H1 (cell line): ENCODE measurements at regions not wholly inside any gene's neighbourhood (a gene's known extent, or its start where the extent isn't known, plus 50 kb on each side); places are given as distances from the start of the nearest gene placed in this dataset.

Experiments used
- CTCF ChIA-PET: fragments of 300-600 bp; sonication (Branson Sonifier 250); formaldehyde crosslinking; loops from one replicate; lab custom pipeline; 2021; ENCODE audit not compliant: partially characterized antibody; lab: Charles Lee
- POLR2A ChIA-PET: fragments of 300-600 bp; sonication (Branson Sonifier 250); formaldehyde crosslinking; loops from one replicate; lab custom pipeline; 2021; ENCODE audit warnings: inconsistent platforms; ENCODE audit not compliant: partially characterized antibody; lab: Charles Lee
- DNase-seq, 2 experiments: peaks; one replicate each; pipeline versions ENCODE4 v3.0.0 to v3.0.0-alpha.2; 2010 to 2022; ENCODE audit warnings: low spot score in 2 of 2, low read depth in 1 of 2, mixed read lengths in 1 of 2
- FAIRE-seq: peaks from 2 replicates; lab custom pipeline; 2011; peaks lifted over from hg19 to GRCh38; lab: Jason Lieb, UNC
- H2AFZ ChIP-seq: 2 replicates; pipeline ENCODE4 v1.8.1; 2012; ENCODE audit warnings: low read length, inconsistent platforms
- H2AK5ac ChIP-seq: 2 replicates; pipeline ENCODE4 v1.6.1; 2013; ENCODE audit warnings: low read depth, low read length
- H2BK120ac ChIP-seq: replicated peaks from 2 replicates; pipeline ENCODE3; 2013; ENCODE audit warnings: low read depth, low read length, inconsistent platforms
- H2BK12ac ChIP-seq: 2 replicates; pipeline ENCODE4 v1.6.1; 2013; ENCODE audit warnings: low read depth, low read length
- H2BK15ac ChIP-seq: 2 replicates; pipeline ENCODE4 v1.6.1; 2013; ENCODE audit warnings: low read length
- H2BK20ac ChIP-seq: 2 replicates; pipeline ENCODE4 v1.6.1; 2013; ENCODE audit warnings: low read length
- H2BK5ac ChIP-seq: 2 replicates; pipeline ENCODE4 v1.6.1; 2013; ENCODE audit warnings: low read depth, low read length
- H3K14ac ChIP-seq: 2 replicates; pipeline ENCODE4 v1.6.1; 2013; ENCODE audit warnings: inconsistent platforms; ENCODE audit not compliant: insufficient read length
- H3K18ac ChIP-seq: 2 replicates; pipeline ENCODE4 v1.6.1; 2013; ENCODE audit warnings: low read length; ENCODE audit errors: extremely low read depth
- H3K23ac ChIP-seq: 2 replicates; pipeline ENCODE4 v1.6.1; 2013; ENCODE audit warnings: inconsistent platforms; ENCODE audit not compliant: insufficient read length
- H3K23me2 ChIP-seq: 2 replicates; pipeline ENCODE4 v1.6.1; 2013; ENCODE audit warnings: low read depth, low read length
- H3K27ac ChIP-seq: 2 replicates; pipeline ENCODE4 v1.6.1; 2011; ENCODE audit warnings: low read depth, low read length, inconsistent platforms
- H3K27me3 ChIP-seq, 4 experiments: replicated peaks in 1 of 4; 1 replicate in 1 of 4; 2 replicates in 3 of 4; pipeline versions ENCODE4 v1.6.1 to v1.8.1; 2011 to 2013; ENCODE audit warnings: low read length in 3 of 4, mild to moderate bottlenecking in 3 of 4, inconsistent platforms in 2 of 4, mixed read lengths in 2 of 4, moderate library complexity in 1 of 4; ENCODE audit not compliant: control insufficient read depth in 3 of 4, insufficient read depth in 3 of 4; ENCODE audit errors: extremely low read depth in 1 of 4
- H3K36me3 ChIP-seq, 4 experiments: 2 replicates each; pipeline versions ENCODE4 v1.6.1 to v1.8.1; 2011 to 2013; ENCODE audit warnings: mild to moderate bottlenecking in 4 of 4, low read length in 3 of 4, moderate library complexity in 2 of 4, control low read depth in 1 of 4, inconsistent platforms in 1 of 4; ENCODE audit not compliant: insufficient read depth in 4 of 4, control insufficient read depth in 2 of 4
- H3K4ac ChIP-seq: replicated peaks from 2 replicates; pipeline ENCODE3; 2013; ENCODE audit warnings: low read length, low read depth, mixed read lengths, inconsistent platforms; ENCODE audit not compliant: insufficient read length
- H3K4me1 ChIP-seq, 4 experiments: replicated peaks in 1 of 4; 1 replicate in 1 of 4; 2 replicates in 3 of 4; pipeline versions ENCODE4 v1.6.1 to v1.8.1; 2011 to 2013; ENCODE audit warnings: low read length in 3 of 4, inconsistent platforms in 2 of 4, mixed read lengths in 1 of 4; ENCODE audit not compliant: insufficient read depth in 4 of 4, control insufficient read depth in 3 of 4
- H3K4me2 ChIP-seq, 2 experiments: 2 replicates each; pipeline versions ENCODE4 v1.6.1 to v1.8.1; 2011 to 2013; ENCODE audit warnings: low read depth in 2 of 2, low read length in 2 of 2, control low read depth in 1 of 2, inconsistent platforms in 1 of 2, mild to moderate bottlenecking in 1 of 2; ENCODE audit not compliant: insufficient read depth in 1 of 2
- H3K4me3 ChIP-seq, 4 experiments: fragments of 200-600, 300-600 bp in 1 of 4; sonication (generic), shearing (Covaris generic), sonication (Bioruptor Twin) in 1 of 4; 2 replicates each; pipeline versions ENCODE4 v1.5.1 to v1.8.1; 2011 to 2016; ENCODE audit warnings: low read length in 4 of 4, low read depth in 3 of 4, control low read depth in 2 of 4, inconsistent platforms in 2 of 4, mild to moderate bottlenecking in 2 of 4, mixed read lengths in 1 of 4, moderate library complexity in 1 of 4; ENCODE audit not compliant: insufficient read depth in 2 of 4; ENCODE audit errors: extremely low read depth in 1 of 4
- H3K56ac ChIP-seq: replicated peaks from 2 replicates; pipeline ENCODE3; 2013; ENCODE audit warnings: low read depth, mild to moderate bottlenecking, mixed read lengths, low read length, inconsistent platforms; ENCODE audit not compliant: insufficient read length
- H3K79me1 ChIP-seq: 2 replicates; pipeline ENCODE4 v1.6.1; 2013; ENCODE audit warnings: low read depth, low read length, control low read depth
- H3K79me2 ChIP-seq, 2 experiments: 2 replicates each; pipeline versions ENCODE4 v1.6.1 to v1.8.1; 2012 to 2013; ENCODE audit warnings: low read length in 2 of 2, mild to moderate bottlenecking in 2 of 2, inconsistent platforms in 1 of 2; ENCODE audit not compliant: insufficient read depth in 2 of 2, control insufficient read depth in 1 of 2
- H3K9ac ChIP-seq, 4 experiments: replicated peaks in 1 of 4; 1 replicate in 1 of 4; 2 replicates in 3 of 4; pipeline versions ENCODE4 v1.6.1 to v1.8.1; 2011 to 2013; ENCODE audit warnings: low read depth in 3 of 4, low read length in 3 of 4, control low read depth in 2 of 4, mild to moderate bottlenecking in 2 of 4, moderate library complexity in 2 of 4, inconsistent platforms in 1 of 4; ENCODE audit errors: extremely low read depth in 1 of 4
- H3K9me3 ChIP-seq, 2 experiments: 2 replicates each; pipeline versions ENCODE4 v1.6.1 to v1.8.1; 2012 to 2013; ENCODE audit warnings: mild to moderate bottlenecking in 2 of 2, moderate library complexity in 2 of 2, control low read depth in 1 of 2, inconsistent platforms in 1 of 2, low read depth in 1 of 2, low read length in 1 of 2, mixed read lengths in 1 of 2; ENCODE audit not compliant: insufficient read depth in 2 of 2
- H4K20me1 ChIP-seq, 2 experiments: replicated peaks in 1 of 2; 2 replicates each; pipeline versions ENCODE3 to v1.8.1; 2011 to 2013; ENCODE audit warnings: inconsistent platforms in 2 of 2, low read length in 2 of 2, mild to moderate bottlenecking in 1 of 2; ENCODE audit not compliant: insufficient read depth in 2 of 2, control insufficient read depth in 1 of 2
- H4K5ac ChIP-seq: 2 replicates; pipeline ENCODE4 v1.6.1; 2013; ENCODE audit warnings: low read length, low read depth, mixed read lengths, inconsistent platforms; ENCODE audit not compliant: insufficient read length
- H4K8ac ChIP-seq: 2 replicates; pipeline ENCODE4 v1.8.0; 2013; ENCODE audit warnings: mild to moderate bottlenecking, moderate library complexity, low read length, inconsistent platforms; ENCODE audit not compliant: insufficient read depth; ENCODE audit errors: extremely low read depth
- H4K91ac ChIP-seq: replicated peaks from 2 replicates; pipeline ENCODE3; 2013; ENCODE audit warnings: low read length, mixed read lengths, inconsistent platforms; ENCODE audit not compliant: insufficient read length
- ASH2L ChIP-seq: fragments of 200-600, 300-600 bp; sonication (generic); IDR thresholded peaks from one replicate; pipeline ENCODE4 v1.7.1; 2017; ENCODE audit warnings: low read length
- ATF2 ChIP-seq: IDR thresholded peaks from 2 replicates; pipeline ENCODE4 v1.6.1; 2012; ENCODE audit warnings: low read length, inconsistent platforms
- CHD1 ChIP-seq: IDR thresholded peaks from 2 replicates; pipeline ENCODE4 v1.6.1; 2012; ENCODE audit warnings: low read depth, low read length, improper control_type of control experiment
- CREB1 ChIP-seq: IDR thresholded peaks from 2 replicates; pipeline ENCODE4 v1.6.1; 2012; ENCODE audit warnings: inconsistent platforms
- E2F6 ChIP-seq: IDR thresholded peaks from 2 replicates; pipeline ENCODE4 v1.6.1; 2012; ENCODE audit warnings: inconsistent platforms
- FOSL1 ChIP-seq: IDR thresholded peaks from 2 replicates; pipeline ENCODE4 v1.6.1; 2011; ENCODE audit warnings: mild to moderate bottlenecking, low read depth, low read length, moderate library complexity; ENCODE audit not compliant: insufficient read depth
- HDAC6 ChIP-seq: IDR thresholded peaks from one replicate; pipeline ENCODE4 v1.7.1; 2012; ENCODE audit warnings: low read depth, mild to moderate bottlenecking, inconsistent platforms, low read length, moderate library complexity
- MAX ChIP-seq: IDR thresholded peaks from 2 replicates; pipeline ENCODE4 v1.6.1; 2012; ENCODE audit warnings: inconsistent platforms
- NANOG ChIP-seq: IDR thresholded peaks from 2 replicates; pipeline ENCODE4 v1.6.1; 2011; ENCODE audit warnings: low read length, low read depth, mild to moderate bottlenecking, inconsistent platforms; ENCODE audit not compliant: insufficient read depth, poor library complexity, severe bottlenecking
- RBBP5 ChIP-seq: IDR thresholded peaks from 2 replicates; pipeline ENCODE4 v1.7.1; 2012; ENCODE audit warnings: low read depth, mild to moderate bottlenecking, inconsistent platforms, low read length, moderate library complexity, borderline replicate concordance
- SAP30 ChIP-seq: fragments of 300-600 bp; sonication (generic); IDR thresholded peaks from 2 replicates; pipeline ENCODE4 v1.7.1; 2012; ENCODE audit warnings: low read length, moderate library complexity, mild to moderate bottlenecking, inconsistent platforms; ENCODE audit not compliant: insufficient read depth, insufficient replicate concordance
- SIX5 ChIP-seq: IDR thresholded peaks from 2 replicates; pipeline ENCODE4 v1.6.1; 2011; ENCODE audit warnings: mild to moderate bottlenecking, low read depth, low read length
- TAF1 ChIP-seq: IDR thresholded peaks from 2 replicates; pipeline ENCODE4 v1.6.1; 2011; ENCODE audit warnings: mild to moderate bottlenecking, low read depth, low read length
- WGBS, 2 experiments: shearing (Covaris generic) in 1 of 2; methylation state at CpG; one replicate each; pipeline versions ENCODE4 v1.1.6 to v1.1.7; 2013 to 2015; ENCODE audit warnings: low lambda C conversion rate in 2 of 2, mixed read lengths in 2 of 2, inconsistent platforms in 1 of 2, low coverage in 1 of 2, missing lambda C conversion rate in 1 of 2; ENCODE audit not compliant: insufficient replicate concordance in 2 of 2, insufficient coverage in 1 of 2, insufficient read length in 1 of 2; ENCODE audit errors: extremely low coverage in 1 of 2, missing lambda C conversion rate in 1 of 2; 5-methylcytosine and 5-hydroxymethylcytosine counted together

GRCh38 chr16:54477714-54478113, 191.1 kb upstream of the IRX3 start:
- no peak overlapping the region for H3K9ac ChIP-seq
- DNase-seq (no peak), FAIRE-seq (no peak)
- no peaks in the 10 kb centered on the region for H3K79me2 ChIP-seq
- H3K18ac ChIP-seq, result no peak overlapping the region
- H2BK12ac ChIP-seq, result no peak overlapping the region
- H3K4ac ChIP-seq, result no peak overlapping the region
- no peak overlapping the region for H3K27ac ChIP-seq
- no peak overlapping the region for H2BK5ac ChIP-seq
- no peak overlapping the region for H4K8ac ChIP-seq
- 0 out of 2 replicates have a peak, but pooled peaks cover 2% of the 10 kb centered on the region for H3K23me2 ChIP-seq
- POLR2A ChIA-PET, result no interaction called here
- H3K4me3 ChIP-seq, result no peak overlapping the region
- H4K91ac ChIP-seq, result no peak overlapping the region
- no peaks in the 10 kb centered on the region for H4K20me1 ChIP-seq
- H3K56ac ChIP-seq, result no peak overlapping the region
- no peak overlapping the region for H3K14ac ChIP-seq
- no peak overlapping the region for H4K5ac ChIP-seq
- CTCF ChIA-PET, result no interaction called here
- WGBS, 2 experiments, result 88% methylated on average over 6 of the region's 6 CpGs; no CpG with 5 or more reads in 1 of the 2 experiments
- no peaks in the 10 kb centered on the region for H3K36me3 ChIP-seq
- no peak overlapping the region for H3K4me2 ChIP-seq
- H3K23ac ChIP-seq, result no peak overlapping the region
- no peak overlapping the region for H2AK5ac ChIP-seq
- H3K27me3 ChIP-seq, result no peaks in the 10 kb centered on the region
- no peaks in the 10 kb centered on the region for H3K9me3 ChIP-seq
- H2BK120ac ChIP-seq, result no peak overlapping the region
- H3K4me1 ChIP-seq, result no peaks in the 10 kb centered on the region
- no peak overlapping the region for H2BK15ac ChIP-seq
- no peak overlapping the region for H2AFZ ChIP-seq
- H2BK20ac ChIP-seq, result no peak overlapping the region
- no peaks in the 10 kb centered on the region for H3K79me1 ChIP-seq
- TF ChIP-seq E2F6, result no peak
- TF ChIP-seq ATF2, result no peak
- no peak for TF ChIP-seq CREB1
- no peak for TF ChIP-seq HDAC6
- no peak for TF ChIP-seq SAP30
- no peak for TF ChIP-seq CHD1
- no peak for TF ChIP-seq ASH2L
- no peak for TF ChIP-seq NANOG
- TF ChIP-seq TAF1, result no peak
- no peak for TF ChIP-seq RBBP5
- TF ChIP-seq SIX5, result no peak
- no peak for TF ChIP-seq FOSL1
- TF ChIP-seq MAX, result no peak
